ENCODE measurements at regions not wholly inside any gene's neighbourhood (a gene's known extent, or its start where the extent isn't known, plus 50 kb on each side); places are given as distances from the start of the nearest gene placed in this dataset.

- TF ChIP-seq TEAD4 (IDR thresholded peaks at IDR 0.05; ENCODE audit: low read depth, low read length) (no peak), TAF1 (IDR thresholded peaks at IDR 0.05; ENCODE audit: low read depth, low read length) (no peak)
- TF ChIP-seq, protein P1, sequence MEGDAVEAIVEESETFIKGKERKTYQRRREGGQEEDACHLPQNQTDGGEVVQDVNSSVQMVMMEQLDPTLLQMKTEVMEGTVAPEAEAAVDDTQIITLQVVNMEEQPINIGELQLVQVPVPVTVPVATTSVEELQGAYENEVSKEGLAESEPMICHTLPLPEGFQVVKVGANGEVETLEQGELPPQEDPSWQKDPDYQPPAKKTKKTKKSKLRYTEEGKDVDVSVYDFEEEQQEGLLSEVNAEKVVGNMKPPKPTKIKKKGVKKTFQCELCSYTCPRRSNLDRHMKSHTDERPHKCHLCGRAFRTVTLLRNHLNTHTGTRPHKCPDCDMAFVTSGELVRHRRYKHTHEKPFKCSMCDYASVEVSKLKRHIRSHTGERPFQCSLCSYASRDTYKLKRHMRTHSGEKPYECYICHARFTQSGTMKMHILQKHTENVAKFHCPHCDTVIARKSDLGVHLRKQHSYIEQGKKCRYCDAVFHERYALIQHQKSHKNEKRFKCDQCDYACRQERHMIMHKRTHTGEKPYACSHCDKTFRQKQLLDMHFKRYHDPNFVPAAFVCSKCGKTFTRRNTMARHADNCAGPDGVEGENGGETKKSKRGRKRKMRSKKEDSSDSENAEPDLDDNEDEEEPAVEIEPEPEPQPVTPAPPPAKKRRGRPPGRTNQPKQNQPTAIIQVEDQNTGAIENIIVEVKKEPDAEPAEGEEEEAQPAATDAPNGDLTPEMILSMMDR (IDR thresholded peaks at IDR 0.05; ENCODE audit: control extremely low read depth in 1 of 3, insufficient read depth in 1 of 3, low read depth in 1 of 3, low read length in 3 of 3) = no peak
Measured at GRCh38 chr6:104640761-104641160, 219.0 kb downstream of the HACE1 start.

Measured in H1 (cell line).